GM12872 (cell line): ENCODE measurements at regions not wholly inside any gene's neighbourhood (a gene's known extent, or its start where the extent isn't known, plus 50 kb on each side); places are given as distances from the start of the nearest gene placed in this dataset.

ENCODE experiments used
- TF ChIP-seq, protein P1 (sequence below): IDR thresholded peaks from 3 replicates; pipeline ENCODE4 v1.5.1; 2011; ENCODE audit warnings: low read depth, mild to moderate bottlenecking, low read length, moderate library complexity; ENCODE audit not compliant: insufficient read depth

DNA sequence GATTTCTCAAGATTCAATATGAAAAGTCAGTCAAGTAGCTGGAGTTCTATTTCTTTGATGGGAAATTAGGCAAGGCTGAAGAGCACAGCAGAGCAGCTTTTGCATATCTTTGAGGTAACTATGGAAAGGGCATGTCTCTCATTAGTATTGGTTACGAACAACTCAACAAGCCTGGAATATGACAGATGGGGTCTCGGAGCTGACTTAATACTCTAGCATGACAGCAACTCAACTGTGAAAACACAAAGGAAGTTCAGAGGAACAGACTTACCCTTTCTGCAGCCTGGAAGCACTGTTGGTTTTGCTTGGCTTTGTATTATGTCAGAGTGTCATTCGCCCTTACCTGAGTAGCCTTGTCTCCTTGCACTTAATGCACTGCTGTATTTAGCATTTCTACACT, 79.9 kb upstream of the AADAT start:
- TF ChIP-seq, protein P1, sequence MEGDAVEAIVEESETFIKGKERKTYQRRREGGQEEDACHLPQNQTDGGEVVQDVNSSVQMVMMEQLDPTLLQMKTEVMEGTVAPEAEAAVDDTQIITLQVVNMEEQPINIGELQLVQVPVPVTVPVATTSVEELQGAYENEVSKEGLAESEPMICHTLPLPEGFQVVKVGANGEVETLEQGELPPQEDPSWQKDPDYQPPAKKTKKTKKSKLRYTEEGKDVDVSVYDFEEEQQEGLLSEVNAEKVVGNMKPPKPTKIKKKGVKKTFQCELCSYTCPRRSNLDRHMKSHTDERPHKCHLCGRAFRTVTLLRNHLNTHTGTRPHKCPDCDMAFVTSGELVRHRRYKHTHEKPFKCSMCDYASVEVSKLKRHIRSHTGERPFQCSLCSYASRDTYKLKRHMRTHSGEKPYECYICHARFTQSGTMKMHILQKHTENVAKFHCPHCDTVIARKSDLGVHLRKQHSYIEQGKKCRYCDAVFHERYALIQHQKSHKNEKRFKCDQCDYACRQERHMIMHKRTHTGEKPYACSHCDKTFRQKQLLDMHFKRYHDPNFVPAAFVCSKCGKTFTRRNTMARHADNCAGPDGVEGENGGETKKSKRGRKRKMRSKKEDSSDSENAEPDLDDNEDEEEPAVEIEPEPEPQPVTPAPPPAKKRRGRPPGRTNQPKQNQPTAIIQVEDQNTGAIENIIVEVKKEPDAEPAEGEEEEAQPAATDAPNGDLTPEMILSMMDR = no peak

DNA sequence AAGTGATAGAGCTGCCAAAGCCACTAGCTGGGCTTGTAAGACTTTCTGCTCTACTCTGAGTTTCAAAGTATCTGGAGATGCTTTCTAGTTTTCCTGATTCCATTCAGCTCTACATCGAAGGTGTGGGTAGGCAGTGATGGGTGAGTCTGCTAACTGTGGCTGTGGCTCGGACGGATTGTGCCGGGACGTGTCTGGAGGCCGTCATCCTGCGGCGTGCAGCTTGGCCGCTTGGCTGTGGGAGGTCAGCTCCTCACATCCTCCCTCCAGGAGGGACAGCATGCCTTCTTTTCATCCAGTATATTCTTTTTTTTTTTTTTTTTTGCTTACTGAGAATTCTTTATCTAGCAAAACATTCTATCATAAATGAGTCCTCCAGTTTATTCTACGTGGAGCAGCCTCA, 77.9 kb upstream of the AADAT start:
- TF ChIP-seq, protein P1 = no peak

DNA sequence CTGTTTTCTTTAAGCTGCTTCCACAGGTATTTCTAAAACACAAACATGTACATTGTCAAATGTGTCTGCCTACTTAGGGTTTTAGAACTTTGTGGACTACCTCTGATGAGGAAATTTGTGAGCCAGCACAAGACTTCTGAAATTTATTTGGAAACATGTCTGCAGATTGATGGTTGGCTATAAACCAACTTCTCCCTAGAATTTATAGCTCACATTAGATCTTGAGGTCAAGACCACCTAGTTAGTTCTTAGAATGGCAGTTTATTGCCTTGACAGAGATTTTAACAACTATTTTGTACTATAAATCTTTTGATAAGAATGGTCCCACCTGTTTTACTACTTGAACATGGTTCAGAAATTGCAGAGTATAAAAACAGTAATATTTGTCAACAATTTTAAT, 72.7 kb upstream of the AADAT start:
- TF ChIP-seq, protein P1 = no peak

DNA sequence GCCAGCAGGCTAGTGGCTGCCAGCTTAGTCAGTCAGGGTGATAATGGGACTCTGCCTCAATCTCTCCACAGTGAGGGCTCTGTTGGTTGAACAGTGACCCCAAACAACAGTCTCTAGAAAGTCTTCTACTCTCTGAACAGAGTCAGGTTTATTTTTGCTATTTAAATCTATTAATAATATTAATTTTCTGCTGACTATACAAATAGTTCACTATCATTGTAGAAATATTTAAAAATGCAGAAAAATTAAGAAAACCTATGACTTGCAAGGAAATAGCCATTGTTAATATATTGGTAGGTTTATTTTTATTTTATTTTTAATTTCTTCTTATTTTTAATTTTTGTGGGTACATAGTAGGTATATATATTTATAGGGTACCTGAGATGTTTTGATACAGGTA, 67.9 kb upstream of the AADAT start:
- TF ChIP-seq, protein P1 = no peak

DNA sequence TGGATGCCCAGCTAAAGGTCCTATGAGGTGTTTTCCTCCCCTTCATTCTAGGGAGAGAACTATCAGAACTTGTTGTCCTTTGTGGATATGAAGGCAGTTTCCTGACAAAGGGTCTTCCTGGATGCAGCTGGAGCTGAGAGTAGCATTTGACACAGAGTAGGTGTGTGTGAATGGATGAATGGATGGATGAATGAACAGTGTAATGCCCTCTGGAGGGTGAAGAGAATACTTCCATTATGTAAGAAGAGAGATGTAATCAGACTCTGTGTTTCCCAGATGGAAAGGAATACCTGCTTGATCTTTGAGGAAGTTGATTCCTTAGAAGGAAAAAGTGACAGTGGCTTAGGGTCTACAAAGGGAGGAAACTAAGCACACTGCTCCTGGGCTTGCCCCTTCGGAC, 55.4 kb upstream of the AADAT start:
- TF ChIP-seq, protein P1 = no peak

DNA sequence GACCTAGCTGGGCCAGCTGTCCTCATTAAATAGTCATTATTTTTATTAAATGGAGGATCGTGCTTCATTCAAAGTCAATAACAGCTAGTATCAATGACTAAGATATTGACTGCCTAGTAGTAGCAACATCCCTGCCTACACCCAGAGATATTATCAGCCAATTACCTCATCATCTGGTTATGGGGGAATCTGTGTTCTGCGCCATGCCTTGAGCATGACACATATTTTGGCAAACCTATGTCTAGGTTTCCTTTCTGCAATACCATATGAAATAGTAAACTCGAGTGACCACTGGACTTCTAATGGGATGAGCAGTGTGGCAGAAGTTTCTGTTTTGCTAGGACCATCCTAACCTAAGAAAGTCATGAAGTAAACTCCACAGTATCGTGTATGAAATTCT, 50.0 kb upstream of the AADAT start:
- TF ChIP-seq, protein P1 = no peak
